WI38 (cell line): ENCODE measurements at regions not wholly inside any gene's neighbourhood (a gene's known extent, or its start where the extent isn't known, plus 50 kb on each side); places are given as distances from the start of the nearest gene placed in this dataset.

Source experiments
- H3K4me3 ChIP-seq: 2 replicates; pipeline ENCODE4 v1.5.1; 2011; ENCODE audit warnings: low read depth, mild to moderate bottlenecking, control low read depth, low read length
- TF ChIP-seq, protein P1 (sequence below): IDR thresholded peaks from 2 replicates; pipeline ENCODE4 v1.5.1; 2012; ENCODE audit warnings: low read depth, mild to moderate bottlenecking, control low read depth, low read length

DNA sequence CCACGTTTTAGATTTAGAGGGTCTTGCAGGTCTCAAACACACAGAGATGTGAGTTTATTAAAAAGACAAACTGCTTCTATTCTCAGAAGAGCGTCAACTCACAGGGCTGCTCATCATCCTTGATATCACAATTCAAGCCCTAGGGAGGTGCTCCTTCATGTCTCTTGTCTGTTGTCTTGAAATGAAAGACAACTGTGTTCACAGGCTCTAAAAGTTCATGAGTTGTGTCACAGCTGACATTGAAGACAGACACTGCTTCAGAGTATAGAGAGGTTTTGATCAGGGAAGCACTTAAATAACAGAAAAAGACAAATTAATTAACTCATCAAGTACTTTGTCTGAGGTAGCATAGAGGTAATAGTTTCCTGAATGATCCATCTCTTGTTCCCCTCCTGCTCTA lies 1917.6 kb upstream of the WWC1 start:
- no peak overlapping the region for H3K4me3 ChIP-seq
- TF ChIP-seq, protein P1, sequence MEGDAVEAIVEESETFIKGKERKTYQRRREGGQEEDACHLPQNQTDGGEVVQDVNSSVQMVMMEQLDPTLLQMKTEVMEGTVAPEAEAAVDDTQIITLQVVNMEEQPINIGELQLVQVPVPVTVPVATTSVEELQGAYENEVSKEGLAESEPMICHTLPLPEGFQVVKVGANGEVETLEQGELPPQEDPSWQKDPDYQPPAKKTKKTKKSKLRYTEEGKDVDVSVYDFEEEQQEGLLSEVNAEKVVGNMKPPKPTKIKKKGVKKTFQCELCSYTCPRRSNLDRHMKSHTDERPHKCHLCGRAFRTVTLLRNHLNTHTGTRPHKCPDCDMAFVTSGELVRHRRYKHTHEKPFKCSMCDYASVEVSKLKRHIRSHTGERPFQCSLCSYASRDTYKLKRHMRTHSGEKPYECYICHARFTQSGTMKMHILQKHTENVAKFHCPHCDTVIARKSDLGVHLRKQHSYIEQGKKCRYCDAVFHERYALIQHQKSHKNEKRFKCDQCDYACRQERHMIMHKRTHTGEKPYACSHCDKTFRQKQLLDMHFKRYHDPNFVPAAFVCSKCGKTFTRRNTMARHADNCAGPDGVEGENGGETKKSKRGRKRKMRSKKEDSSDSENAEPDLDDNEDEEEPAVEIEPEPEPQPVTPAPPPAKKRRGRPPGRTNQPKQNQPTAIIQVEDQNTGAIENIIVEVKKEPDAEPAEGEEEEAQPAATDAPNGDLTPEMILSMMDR: no peak

DNA sequence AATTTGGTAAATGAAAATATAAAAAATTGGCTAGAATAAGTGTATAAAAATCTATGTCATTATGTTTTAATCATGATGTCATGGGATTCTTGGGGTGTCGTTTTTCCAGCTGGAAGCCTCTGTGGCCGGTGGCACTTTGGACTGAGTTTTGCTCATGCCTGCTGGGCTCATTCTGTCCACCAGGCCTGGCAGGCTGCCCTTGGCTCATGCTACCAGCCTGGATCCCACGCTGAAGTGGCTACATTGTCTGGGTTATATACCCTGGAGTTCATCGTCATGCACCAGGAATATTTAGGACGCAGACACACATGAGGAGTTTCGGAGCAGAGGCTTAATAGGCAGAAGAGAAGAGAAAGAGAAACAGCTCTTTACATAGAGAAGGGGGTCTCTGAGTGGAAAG lies 1913.7 kb upstream of the WWC1 start:
- H3K4me3 ChIP-seq: no peak overlapping the region
- TF ChIP-seq, protein P1: no peak

DNA sequence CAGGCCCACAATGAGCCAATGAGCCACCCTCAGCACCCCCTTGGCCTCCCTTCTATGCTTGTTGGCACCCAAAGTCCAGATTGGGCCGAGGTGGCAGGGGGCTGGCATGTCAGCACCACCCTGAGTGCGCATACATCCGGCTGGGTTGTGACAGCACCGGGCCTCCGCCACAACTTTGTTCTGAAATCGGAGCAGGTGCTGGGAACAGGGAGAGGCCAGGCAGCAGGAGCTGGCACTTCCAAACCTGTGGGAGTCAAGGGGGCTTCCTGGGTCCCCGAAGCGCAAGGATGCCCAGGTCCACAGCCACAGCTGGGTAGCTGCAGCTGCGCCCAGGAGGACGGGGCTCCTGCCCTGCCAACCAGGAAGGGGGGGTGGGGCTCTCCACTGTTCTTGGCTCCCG lies 1911.9 kb upstream of the WWC1 start:
- TF ChIP-seq, protein P1: no peak
- no peak overlapping the region for H3K4me3 ChIP-seq

DNA sequence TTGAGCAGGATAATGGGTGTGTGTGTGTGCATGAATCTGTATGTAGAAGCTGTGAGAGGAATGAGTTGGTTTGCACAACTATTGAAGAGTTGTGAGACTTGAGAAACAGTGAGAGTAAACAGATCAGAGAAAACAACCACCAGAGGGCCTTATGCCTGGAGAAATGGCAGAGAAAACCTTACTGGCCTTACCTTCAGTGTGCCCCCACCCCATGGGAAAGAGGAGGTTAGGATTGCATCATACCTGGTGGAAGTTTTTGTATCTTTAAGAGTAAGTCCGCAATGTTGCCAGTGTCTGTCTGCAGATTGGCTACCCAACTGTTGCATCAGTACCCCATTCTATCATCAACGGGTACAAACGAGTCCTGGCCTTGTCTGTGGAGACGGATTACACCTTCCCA lies 1909.4 kb upstream of the WWC1 start:
- TF ChIP-seq, protein P1: no peak
- no peak overlapping the region for H3K4me3 ChIP-seq

DNA sequence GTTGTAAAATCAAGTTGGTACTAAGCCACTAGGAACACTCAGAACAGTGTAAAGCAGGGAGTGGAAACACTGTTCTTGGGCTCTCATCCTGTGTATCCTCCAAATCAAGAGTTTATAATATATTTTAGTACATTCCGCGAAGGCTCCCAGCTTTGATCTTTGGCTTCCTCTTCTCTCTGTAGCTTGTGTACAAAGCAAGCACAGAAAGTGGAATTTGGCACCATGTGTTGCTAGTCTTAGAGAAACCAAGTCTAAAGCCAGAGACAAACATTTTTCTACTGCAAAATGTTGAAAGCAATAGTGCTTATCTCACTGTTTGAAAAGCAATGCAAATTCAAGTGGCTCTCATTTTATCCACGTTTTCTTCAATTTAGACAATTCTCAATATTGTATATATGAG lies 1893.3 kb upstream of the WWC1 start:
- H3K4me3 ChIP-seq: no peak overlapping the region

DNA sequence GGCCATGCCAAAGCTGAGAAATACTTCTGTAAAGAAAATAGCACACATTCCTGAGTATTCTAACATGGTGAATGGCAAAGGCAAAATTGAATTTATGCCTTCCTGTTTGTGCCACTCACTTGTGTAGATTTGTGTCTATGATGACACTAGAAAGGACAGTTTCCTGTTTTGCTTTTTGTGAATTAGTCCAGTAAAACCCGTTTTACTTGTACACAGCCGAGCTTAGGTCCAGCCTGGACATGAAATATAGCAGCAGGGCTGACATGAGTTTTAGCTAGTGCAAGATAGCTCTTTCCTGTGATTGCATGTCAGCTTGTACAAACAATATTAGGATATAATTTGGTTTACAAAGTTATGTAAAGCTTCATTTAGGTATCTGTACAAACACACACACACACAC lies 1891.7 kb upstream of the WWC1 start:
- no peak overlapping the region for H3K4me3 ChIP-seq
- TF ChIP-seq, protein P1: no peak

More for the DNA sequence above, 1893.3 kb upstream of the WWC1 start:
- TF ChIP-seq, protein P1: no peak

DNA sequence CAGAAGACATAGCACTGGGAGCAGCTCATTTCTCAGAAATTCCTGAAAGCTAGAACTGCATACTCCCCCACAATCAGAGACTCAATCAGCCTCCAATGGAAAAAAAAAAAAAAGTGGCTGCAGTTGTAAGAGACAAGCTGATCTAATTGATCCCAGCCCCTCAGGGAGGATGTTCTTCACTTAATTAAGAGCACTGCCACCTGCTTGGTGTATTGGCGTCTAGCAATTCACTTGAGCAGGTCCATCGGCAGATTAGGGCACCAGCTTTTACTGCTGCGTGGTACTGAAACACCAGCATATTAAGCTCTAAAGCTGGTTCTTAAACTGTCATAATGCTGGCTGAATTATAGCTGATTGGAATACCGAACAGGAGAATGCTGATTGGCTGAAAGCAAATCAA lies 1890.1 kb upstream of the WWC1 start:
- no peak overlapping the region for H3K4me3 ChIP-seq
- TF ChIP-seq, protein P1: no peak

DNA sequence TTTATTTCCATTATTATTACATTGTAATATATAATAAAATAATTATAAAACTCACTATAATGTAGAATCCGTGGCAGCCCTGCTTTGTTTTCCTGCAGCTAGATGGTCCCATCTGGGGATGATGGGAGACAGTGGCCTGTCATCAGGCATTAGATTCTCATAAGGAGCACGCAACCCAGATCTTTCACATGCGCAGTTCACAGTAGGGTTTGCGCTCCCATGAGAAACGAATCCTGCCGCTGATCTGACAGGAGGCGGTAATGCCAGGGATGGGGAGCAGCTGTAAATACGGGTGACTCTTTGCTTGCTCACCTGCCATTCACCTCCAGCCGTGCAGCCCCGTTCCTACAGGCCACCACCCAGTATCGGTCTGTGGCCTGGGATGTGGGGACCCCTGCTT lies 1879.3 kb upstream of the WWC1 start:
- TF ChIP-seq, protein P1: no peak
- no peak overlapping the region for H3K4me3 ChIP-seq
